K562 (cell line): ENCODE measurements at regions not wholly inside any gene's neighbourhood (a gene's known extent, or its start where the extent isn't known, plus 50 kb on each side); places are given as distances from the start of the nearest gene placed in this dataset.

Experiments
- ATAC-seq: fragments of 200-7000 bp; cut with Tn5 transposase; 3 replicates; pipeline ENCODE4 v1.9.1; 2020; ENCODE audit warnings: moderate library complexity
- BruUV-seq: library from RNA; stranded (reverse); fragments of 400-500 nt; replicated peaks from 2 replicates; lab custom pipeline; 2021; lab: Mats Ljungman, UMichigan
- CTCF ChIA-PET: fragments of 300-600 bp; formaldehyde crosslinking; extraction: SDS; loops from one replicate; lab custom pipeline; 2021; ENCODE audit warnings: low intra/inter-chr PET ratio; lab: Yijun Ruan, JAX
- POLR2A ChIA-PET: fragments of 300-600, 350-650 bp; sonication (Branson Sonifier 250); formaldehyde crosslinking; extraction: SDS; loops from one replicate; lab custom pipeline; 2021; ENCODE audit warnings: antibody characterized with exemption, inconsistent platforms; lab: Yijun Ruan, JAX
- DNase-seq, 4 experiments: peaks; one replicate each; pipeline versions ENCODE4 v3.0.0 to v3.0.0-alpha.2; 2011 to 2018; ENCODE audit warnings: low spot score in 3 of 4, mixed read lengths in 3 of 4; ENCODE audit errors: extremely low read depth in 1 of 4
- FAIRE-seq: peaks from 2 replicates; lab custom pipeline; 2011; peaks lifted over from hg19 to GRCh38; lab: Jason Lieb, UNC
- H2AFZ ChIP-seq: 2 replicates; pipeline ENCODE4 v1.6.0; 2011; ENCODE audit warnings: low read depth, low read length, control low read depth, inconsistent platforms
- H3K27ac ChIP-seq: fragments of 200-600 bp; 3 replicates; pipeline ENCODE4 v1.8.0; 2011; ENCODE audit warnings: low read depth, mild to moderate bottlenecking, control low read depth, inconsistent platforms, low read length, moderate library complexity, mixed read lengths; ENCODE audit errors: extremely low read depth
- H3K27me3 ChIP-seq, 2 experiments: fragments of 300-600 bp in 1 of 2; 2 replicates in 1 of 2; 3 replicates in 1 of 2; pipeline versions ENCODE4 v1.6.0 to v1.8.0; 2011; ENCODE audit warnings: inconsistent platforms in 2 of 2, low read length in 2 of 2, mild to moderate bottlenecking in 1 of 2, mixed read lengths in 1 of 2, moderate library complexity in 1 of 2; ENCODE audit not compliant: control insufficient read depth in 2 of 2, insufficient read depth in 2 of 2
- H3K36me3 ChIP-seq: fragments of 300-600 bp; 3 replicates; pipeline ENCODE4 v1.8.0; 2011; ENCODE audit warnings: mild to moderate bottlenecking, low read length, inconsistent platforms; ENCODE audit not compliant: control insufficient read depth, insufficient read depth
- H3K4me1 ChIP-seq, 2 experiments: fragments of 200-600 bp in 1 of 2; replicated peaks in 1 of 2; 2 replicates in 1 of 2; 3 replicates in 1 of 2; pipeline versions ENCODE4 v1.5.1 to v1.8.0; 2011; ENCODE audit warnings: inconsistent platforms in 2 of 2, low read length in 2 of 2, mild to moderate bottlenecking in 1 of 2, mixed read lengths in 1 of 2, moderate library complexity in 1 of 2; ENCODE audit not compliant: control insufficient read depth in 2 of 2, insufficient read depth in 2 of 2
- H3K4me2 ChIP-seq: 2 replicates; pipeline ENCODE4 v1.6.1; 2011; ENCODE audit warnings: low read length, control low read depth, inconsistent platforms, mixed read lengths; ENCODE audit not compliant: insufficient read depth
- H3K4me3 ChIP-seq: fragments of 200-600 bp; sonication (generic), shearing (Covaris generic); 2 replicates; pipeline ENCODE4 v1.5.1; 2016; ENCODE audit warnings: control low read depth, inconsistent platforms
- H3K79me2 ChIP-seq: fragments of 200-600 bp; 3 replicates; pipeline ENCODE4 v1.8.0; 2011; ENCODE audit warnings: low read length, inconsistent platforms; ENCODE audit not compliant: control insufficient read depth, insufficient read depth
- H3K9ac ChIP-seq, 2 experiments: 2 replicates each; pipeline versions ENCODE4 v1.6.0 to v1.6.1; 2011; ENCODE audit warnings: low read depth in 2 of 2, low read length in 2 of 2, control low read depth in 1 of 2, inconsistent platforms in 1 of 2, mild to moderate bottlenecking in 1 of 2, mixed read lengths in 1 of 2; ENCODE audit not compliant: insufficient read depth in 1 of 2
- H3K9me1 ChIP-seq: one replicate; pipeline ENCODE4 v1.6.0; 2011; ENCODE audit warnings: inconsistent platforms, mild to moderate bottlenecking, low read length, moderate library complexity; ENCODE audit not compliant: control insufficient read depth, insufficient read depth
- H3K9me3 ChIP-seq: replicated peaks from 2 replicates; pipeline ENCODE4 v1.5.1; 2011; ENCODE audit warnings: low read depth, low read length, inconsistent platforms; ENCODE audit not compliant: control insufficient read depth, insufficient read depth
- H4K20me1 ChIP-seq: replicated peaks from 2 replicates; pipeline ENCODE4 v1.6.1; 2011; ENCODE audit warnings: low read length, inconsistent platforms, mixed read lengths; ENCODE audit not compliant: control insufficient read depth, insufficient read depth
- ZNF668 ChIP-seq: fragments of 250-450 bp; sonication (Bioruptor Pico); IDR thresholded peaks from 2 replicates; pipeline ENCODE4 v1.8.0; 2022; ENCODE audit warnings: mild to moderate bottlenecking, inconsistent platforms
- WGBS: fragments of 100-300 bp; shearing (Covaris generic); methylation state at CpG from one replicate; pipeline ENCODE4 v1.1.6; 2016; ENCODE audit warnings: low coverage, mixed read lengths; ENCODE audit not compliant: insufficient coverage; ENCODE audit errors: missing lambda C conversion rate; 5-methylcytosine and 5-hydroxymethylcytosine counted together
- in situ Hi-C: fragments of 300-500 bp; cut with MboI; formaldehyde crosslinking; loops from 4 replicates; pipeline ENCODE4 v1.15.0; 2018; ENCODE audit warnings: inconsistent platforms, mixed read lengths
- intact Hi-C: fragments of 100-400 bp; cut with micrococcal nuclease; formaldehyde crosslinking; loops from 2 replicates; pipeline ENCODE4 v1.14.2; 2022
- TF ChIP-seq, protein P1 (sequence below), 3 experiments: fragments of 200-800 bp in 1 of 3; fragments of 250-450 bp in 1 of 3; fragments of 450-650 bp in 1 of 3; sonication (Bioruptor Pico) in 1 of 3; sonication (Bioruptor generic) in 1 of 3; formaldehyde crosslinking in 1 of 3; IDR thresholded peaks; 2 replicates each; pipeline versions ENCODE4 v1.6.1 to v1.8.0; 2016 to 2022; ENCODE audit warnings: mild to moderate bottlenecking in 2 of 3, missing genetic modification characterization in 2 of 3, missing compliant biosample characterization in 1 of 3, moderate library complexity in 1 of 3

DNA sequence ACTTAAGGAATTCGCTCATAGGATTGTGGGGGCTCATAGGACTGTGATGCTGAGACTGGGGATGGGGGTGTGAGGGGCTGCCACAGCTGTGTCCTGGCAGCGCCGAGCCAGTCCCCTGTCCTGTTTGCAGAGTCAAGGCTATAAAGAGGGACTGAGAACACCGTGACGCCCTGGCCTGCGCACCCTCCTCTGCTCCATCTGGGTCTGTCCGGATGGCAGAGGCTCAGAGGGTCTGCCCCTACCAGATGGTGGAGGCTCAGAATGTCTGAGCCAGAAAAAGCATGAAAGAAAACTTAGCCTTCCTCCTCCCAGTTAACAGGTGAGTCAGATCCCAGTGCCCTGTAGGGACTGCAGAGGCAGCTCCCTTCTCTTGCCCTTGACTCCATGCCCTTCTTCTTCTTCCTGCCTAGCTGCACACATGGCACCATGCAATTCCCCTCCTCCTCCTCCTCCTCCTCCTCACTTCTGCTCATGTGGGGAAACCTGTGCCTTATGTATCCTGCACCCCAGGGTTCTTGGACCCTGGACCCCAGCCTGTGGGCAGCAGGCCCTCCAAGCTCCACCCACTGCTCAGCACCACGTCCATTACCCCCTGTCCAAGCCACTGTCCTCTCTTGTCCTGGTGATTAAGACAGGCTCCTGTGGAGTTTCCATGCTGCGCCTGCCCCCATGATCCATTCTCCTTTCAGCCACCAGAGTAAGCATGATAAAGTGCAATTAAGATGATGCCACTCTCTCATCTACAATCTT lies 410.0 kb upstream of the SULF2 start:
- BruUV-seq, result no TSS peak
- FAIRE-seq, result no peak
- no peaks in the 10 kb centered on the region for H3K79me2 ChIP-seq
- CTCF ChIA-PET, result interaction anchor here (0.6 kb wide), 1 partner anchor 23 kb away, joined by 8 read pairs; no protein-coding TSS in a partner anchor
- intact Hi-C loops, result no loop called here
- H3K27me3 ChIP-seq, result peaks cover 3 to 29% of the 10 kb centered on the region in 2 experiments; a peak in 3 of 5 replicates
- no peak for TF ChIP-seq ZNF668 (CRISPR knock-in tag)
- TF ChIP-seq, protein P1, sequence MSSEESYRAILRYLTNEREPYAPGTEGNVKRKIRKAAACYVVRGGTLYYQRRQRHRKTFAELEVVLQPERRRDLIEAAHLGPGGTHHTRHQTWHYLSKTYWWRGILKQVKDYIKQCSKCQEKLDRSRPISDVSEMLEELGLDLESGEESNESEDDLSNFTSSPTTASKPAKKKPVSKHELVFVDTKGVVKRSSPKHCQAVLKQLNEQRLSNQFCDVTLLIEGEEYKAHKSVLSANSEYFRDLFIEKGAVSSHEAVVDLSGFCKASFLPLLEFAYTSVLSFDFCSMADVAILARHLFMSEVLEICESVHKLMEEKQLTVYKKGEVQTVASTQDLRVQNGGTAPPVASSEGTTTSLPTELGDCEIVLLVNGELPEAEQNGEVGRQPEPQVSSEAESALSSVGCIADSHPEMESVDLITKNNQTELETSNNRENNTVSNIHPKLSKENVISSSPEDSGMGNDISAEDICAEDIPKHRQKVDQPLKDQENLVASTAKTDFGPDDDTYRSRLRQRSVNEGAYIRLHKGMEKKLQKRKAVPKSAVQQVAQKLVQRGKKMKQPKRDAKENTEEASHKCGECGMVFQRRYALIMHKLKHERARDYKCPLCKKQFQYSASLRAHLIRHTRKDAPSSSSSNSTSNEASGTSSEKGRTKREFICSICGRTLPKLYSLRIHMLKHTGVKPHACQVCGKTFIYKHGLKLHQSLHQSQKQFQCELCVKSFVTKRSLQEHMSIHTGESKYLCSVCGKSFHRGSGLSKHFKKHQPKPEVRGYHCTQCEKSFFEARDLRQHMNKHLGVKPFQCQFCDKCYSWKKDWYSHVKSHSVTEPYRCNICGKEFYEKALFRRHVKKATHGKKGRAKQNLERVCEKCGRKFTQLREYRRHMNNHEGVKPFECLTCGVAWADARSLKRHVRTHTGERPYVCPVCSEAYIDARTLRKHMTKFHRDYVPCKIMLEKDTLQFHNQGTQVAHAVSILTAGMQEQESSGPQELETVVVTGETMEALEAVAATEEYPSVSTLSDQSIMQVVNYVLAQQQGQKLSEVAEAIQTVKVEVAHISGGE (CRISPR knock-in tag; IDR thresholded peaks at IDR 0.05), result peak in 1 of 3 experiments; percentile 4; a peak in 1 of 6 replicates
- no peak for DNase-seq
- no peaks in the 10 kb centered on the region; the same call in 1 of the 2 replicates for H4K20me1 ChIP-seq
- no peak for ATAC-seq
- H3K9me3 ChIP-seq, result no peaks in the 10 kb centered on the region
- H3K4me1 ChIP-seq, result no peaks in the 10 kb centered on the region
- no peak overlapping the region for H2AFZ ChIP-seq
- H3K9me1 ChIP-seq, result no peaks in the 10 kb centered on the region
- H3K36me3 ChIP-seq, result no peaks in the 10 kb centered on the region
- in situ Hi-C loops, result no loop called here
- H3K9ac ChIP-seq, result no peak overlapping the region
- H3K4me3 ChIP-seq, result no peak overlapping the region
- no peak overlapping the region for H3K4me2 ChIP-seq
- H3K27ac ChIP-seq, result no peak overlapping the region
- POLR2A ChIA-PET, result no interaction called here
- 0% methylated on average over 8 of the region's 9 CpGs for WGBS
